GM12872 (cell line): ENCODE measurements at regions not wholly inside any gene's neighbourhood (a gene's known extent, or its start where the extent isn't known, plus 50 kb on each side); places are given as distances from the start of the nearest gene placed in this dataset.

Experiments used
- CTCF ChIP-seq: IDR thresholded peaks from 3 replicates; pipeline ENCODE4 v1.5.1; 2011; ENCODE audit warnings: low read depth, mild to moderate bottlenecking, low read length, moderate library complexity; ENCODE audit not compliant: insufficient read depth

GRCh38 chr2:213221957-213222356 lies 62.3 kb upstream of the SPAG16 start:
- no peak for TF ChIP-seq CTCF

GRCh38 chr2:213224366-213224765 lies 59.9 kb upstream of the SPAG16 start:
- no peak for TF ChIP-seq CTCF

GRCh38 chr2:213225866-213226265 lies 58.4 kb upstream of the SPAG16 start:
- TF ChIP-seq CTCF = no peak

GRCh38 chr2:213227458-213227857 lies 56.8 kb upstream of the SPAG16 start:
- no peak for TF ChIP-seq CTCF

GRCh38 chr2:213228638-213229037 lies 55.6 kb upstream of the SPAG16 start:
- TF ChIP-seq CTCF = no peak

- TF ChIP-seq CTCF = no peak
These were observed 54.5 kb upstream of the SPAG16 start for GRCh38 chr2:213229814-213230213.

- TF ChIP-seq CTCF = no peak
These were observed 52.3 kb upstream of the SPAG16 start for GRCh38 chr2:213231966-213232365.
